ENCODE measurements at regions not wholly inside any gene's neighbourhood (a gene's known extent, or its start where the extent isn't known, plus 50 kb on each side); places are given as distances from the start of the nearest gene placed in this dataset.

DNA sequence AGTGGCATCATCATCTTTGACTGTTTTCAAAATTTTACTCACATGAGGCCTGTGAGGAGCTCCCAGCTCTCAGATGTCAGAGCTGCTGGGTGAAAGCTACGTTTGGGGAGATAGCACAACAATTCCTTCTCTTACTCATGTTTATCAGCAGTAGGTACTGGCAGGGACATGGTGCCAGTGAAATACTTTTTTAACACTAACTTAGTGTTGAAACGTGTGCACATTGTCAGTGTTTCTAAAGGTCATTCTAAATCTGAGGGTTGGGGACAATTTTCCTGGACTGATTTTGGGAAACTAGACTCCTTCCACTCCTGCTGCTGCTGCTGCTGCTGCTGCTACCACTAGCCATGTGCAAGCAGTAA is 487.4 kb downstream of the PDCD6IP start:
- no peaks in the 10 kb centered on the region for H3K9me3 Mint-ChIP-seq
- H3K27me3 Mint-ChIP-seq = no peaks in the 10 kb centered on the region
- no peaks in the 10 kb centered on the region for H3K4me1 Mint-ChIP-seq (ENCODE audit: low read depth)
- H3K36me3 Mint-ChIP-seq (ENCODE audit: low read depth) = no peaks in the 10 kb centered on the region
- H3K27ac Mint-ChIP-seq = no peak overlapping the region
- no peak overlapping the region for H3K4me3 Mint-ChIP-seq

DNA sequence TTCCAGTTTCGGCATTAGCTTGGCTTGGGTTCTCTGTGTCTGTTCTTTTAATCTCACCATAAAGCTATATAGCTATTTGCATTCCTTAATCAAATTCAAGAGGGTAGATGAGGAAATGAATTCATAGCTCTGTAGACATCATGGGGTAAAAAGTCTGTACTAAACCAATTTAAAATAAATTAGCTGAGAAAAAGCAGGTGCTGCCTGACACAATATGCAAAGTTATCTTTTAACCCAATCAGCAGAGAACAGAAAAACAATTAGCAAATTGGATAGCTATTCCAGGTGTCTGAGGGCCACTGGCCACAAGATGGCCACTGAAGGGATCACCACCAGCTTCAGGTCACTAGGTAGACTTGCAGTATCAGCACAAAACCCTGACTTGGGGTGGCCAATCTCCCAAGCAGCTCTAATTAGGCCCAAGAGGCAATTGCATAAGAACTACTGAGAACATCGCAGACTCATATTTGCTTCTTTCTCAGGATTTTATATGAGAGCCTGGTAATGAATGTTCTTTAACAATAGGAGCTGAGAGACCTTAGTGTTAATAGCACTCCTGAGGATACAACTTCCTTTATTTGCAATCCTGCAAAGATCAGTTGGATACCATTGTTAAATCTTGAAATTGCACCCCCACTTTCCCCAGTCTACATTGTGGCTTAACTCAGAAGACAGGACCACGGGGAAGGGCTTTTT is 494.3 kb downstream of the PDCD6IP start:
- H3K4me3 Mint-ChIP-seq = no peak overlapping the region
- no peaks in the 10 kb centered on the region for H3K4me1 Mint-ChIP-seq (ENCODE audit: low read depth)
- no peaks in the 10 kb centered on the region for H3K9me3 Mint-ChIP-seq
- no peaks in the 10 kb centered on the region for H3K27me3 Mint-ChIP-seq
- no peaks in the 10 kb centered on the region for H3K36me3 Mint-ChIP-seq (ENCODE audit: low read depth)
- no peak overlapping the region for H3K27ac Mint-ChIP-seq

DNA sequence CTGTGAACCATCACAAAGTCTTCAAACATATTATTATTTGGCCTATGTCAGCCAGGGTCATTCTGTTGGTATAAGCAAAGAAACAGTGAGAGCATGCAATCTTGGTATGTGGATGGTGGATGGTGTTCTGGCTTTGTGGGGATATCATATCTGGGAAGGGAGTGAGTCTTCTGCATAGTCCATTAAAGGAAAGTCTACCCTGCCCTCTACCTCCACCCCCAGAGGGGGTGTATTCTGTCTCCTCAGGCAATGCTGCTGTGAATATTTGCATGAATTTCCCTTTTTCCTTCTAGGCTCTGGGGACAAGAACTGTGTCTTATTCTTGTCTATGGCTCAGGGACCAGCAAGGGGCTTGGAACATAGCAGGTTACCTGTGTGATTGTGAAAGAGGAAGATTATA is 495.8 kb downstream of the PDCD6IP start:
- no peaks in the 10 kb centered on the region for H3K9me3 Mint-ChIP-seq
- no peaks in the 10 kb centered on the region for H3K36me3 Mint-ChIP-seq (ENCODE audit: low read depth)
- no peak overlapping the region for H3K4me3 Mint-ChIP-seq
- H3K4me1 Mint-ChIP-seq (ENCODE audit: low read depth) = no peaks in the 10 kb centered on the region
- H3K27me3 Mint-ChIP-seq = peaks cover 4% of the 10 kb centered on the region
- H3K27ac Mint-ChIP-seq = no peak overlapping the region

DNA sequence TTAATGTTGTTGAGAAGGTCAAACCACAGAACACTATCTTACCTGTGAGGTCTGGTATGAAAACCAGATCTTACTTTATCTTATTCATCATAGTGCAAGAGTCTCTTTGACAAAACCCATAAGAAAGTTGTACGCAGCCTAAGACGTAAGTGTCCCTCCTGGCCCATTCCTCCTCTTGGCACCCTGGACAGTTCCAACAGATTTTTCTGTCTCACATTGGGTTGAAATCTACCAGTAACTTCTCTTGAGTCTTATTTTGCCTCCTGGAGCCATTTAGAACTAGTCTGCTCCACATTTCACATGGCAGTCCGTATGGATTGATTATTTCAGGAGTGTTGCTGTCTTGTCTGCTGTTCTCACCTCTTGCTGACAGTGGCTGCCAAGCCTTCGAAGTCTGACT is 498.4 kb downstream of the PDCD6IP start:
- no peak overlapping the region for H3K27ac Mint-ChIP-seq
- no peak overlapping the region for H3K4me3 Mint-ChIP-seq
- H3K9me3 Mint-ChIP-seq = no peaks in the 10 kb centered on the region
- H3K36me3 Mint-ChIP-seq (ENCODE audit: low read depth) = no peaks in the 10 kb centered on the region
- H3K27me3 Mint-ChIP-seq = peaks cover 4% of the 10 kb centered on the region
- H3K4me1 Mint-ChIP-seq (ENCODE audit: low read depth) = no peaks in the 10 kb centered on the region

DNA sequence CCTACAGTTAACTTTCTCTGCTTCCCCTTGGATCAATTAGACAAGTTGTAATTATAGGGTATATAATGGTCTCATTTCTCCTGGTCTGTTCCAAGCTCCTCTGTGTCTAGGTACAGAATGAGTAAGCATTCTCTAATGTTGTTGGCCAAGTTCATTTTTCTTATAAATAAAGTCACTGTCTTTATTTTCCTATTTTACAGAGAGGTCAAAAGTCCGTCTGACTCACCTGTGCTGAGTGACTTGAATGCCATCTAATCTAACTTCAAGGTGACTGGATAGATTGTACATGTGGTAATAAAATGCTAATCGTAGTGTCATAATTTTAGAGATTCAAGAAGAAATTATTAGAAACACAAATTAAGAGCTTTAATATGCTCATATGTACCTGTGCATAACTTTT is 500.2 kb downstream of the PDCD6IP start:
- Mint-ChIP-seq H3K36me3 (ENCODE audit: low read depth) (no peaks in the 10 kb centered on the region), H3K27me3 (peaks cover 7% of the 10 kb centered on the region), H3K27ac (no peak overlapping the region), H3K9me3 (no peaks in the 10 kb centered on the region), H3K4me1 (ENCODE audit: low read depth) (no peaks in the 10 kb centered on the region), H3K4me3 (no peak overlapping the region)

DNA sequence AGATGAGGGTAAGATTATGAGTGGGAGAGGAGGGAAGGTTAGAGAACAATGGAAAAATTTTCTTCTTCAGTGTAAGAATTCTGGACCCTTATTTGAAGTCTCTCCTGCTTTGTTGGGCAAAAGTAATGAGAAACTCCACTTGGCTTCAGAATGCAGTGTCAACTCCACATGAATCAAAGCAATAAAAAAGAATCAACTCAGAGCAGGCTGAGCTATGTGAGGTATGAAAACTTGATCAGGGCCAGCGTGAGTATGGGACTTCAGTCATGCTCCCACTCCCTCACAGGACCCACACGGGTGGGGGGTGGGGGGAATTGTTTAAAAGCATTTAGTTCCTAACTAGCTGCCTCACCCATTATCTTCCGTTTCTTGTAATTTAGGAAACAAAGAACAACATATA is 502.2 kb downstream of the PDCD6IP start:
- Mint-ChIP-seq H3K4me3 (no peak overlapping the region), H3K27ac (no peak overlapping the region), H3K9me3 (no peaks in the 10 kb centered on the region), H3K27me3 (peaks cover 14% of the 10 kb centered on the region), H3K36me3 (ENCODE audit: low read depth) (no peaks in the 10 kb centered on the region), H3K4me1 (ENCODE audit: low read depth) (no peaks in the 10 kb centered on the region)

DNA sequence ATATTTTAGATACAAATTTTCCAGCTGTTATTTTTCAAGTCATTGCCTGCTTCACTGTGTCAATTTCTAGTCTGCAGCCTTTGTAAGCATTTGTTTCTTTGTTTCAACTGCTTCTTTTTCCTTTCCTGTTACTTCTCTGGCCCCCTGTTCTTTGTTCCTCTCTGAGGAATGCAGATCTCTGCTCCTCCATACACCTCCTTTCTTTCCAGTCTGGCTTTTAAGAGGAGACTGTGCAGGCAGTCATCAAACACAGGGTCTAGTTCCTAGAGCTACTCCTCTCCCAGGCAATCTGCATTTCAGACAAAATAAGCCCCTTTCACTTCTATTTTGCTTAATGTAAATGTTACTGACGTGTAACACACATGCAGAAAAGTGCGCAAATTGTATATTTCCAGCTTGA is 502.9 kb downstream of the PDCD6IP start:
- no peak overlapping the region for H3K27ac Mint-ChIP-seq
- H3K9me3 Mint-ChIP-seq = no peaks in the 10 kb centered on the region

DNA sequence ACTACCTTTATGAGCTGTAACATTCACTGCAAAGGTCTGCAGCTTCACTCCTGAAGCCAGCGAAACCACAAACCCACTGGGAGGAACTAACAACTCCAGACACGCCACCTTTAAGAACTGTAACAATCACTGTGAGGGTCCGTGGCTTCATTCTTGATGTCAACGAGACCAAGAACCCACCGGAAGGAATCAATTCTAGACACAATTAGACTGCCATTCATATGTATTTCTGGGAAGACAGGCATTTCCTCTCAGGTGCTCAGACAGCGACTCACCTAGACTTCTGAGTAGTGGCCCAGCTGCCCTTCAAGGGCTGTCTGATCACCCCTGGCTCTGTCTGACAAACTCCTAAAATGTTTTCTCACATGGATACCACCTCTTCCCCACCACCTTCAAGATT is 506.8 kb downstream of the PDCD6IP start:
- Mint-ChIP-seq H3K4me3 (no peak overlapping the region), H3K9me3 (peaks cover 3% of the 10 kb centered on the region), H3K36me3 (ENCODE audit: low read depth) (no peaks in the 10 kb centered on the region), H3K4me1 (ENCODE audit: low read depth) (no peaks in the 10 kb centered on the region), H3K27me3 (peaks cover 10% of the 10 kb centered on the region), H3K27ac (no peak overlapping the region)

More for the DNA sequence above, 502.9 kb downstream of the PDCD6IP start:
- Mint-ChIP-seq H3K27me3 (peaks cover 14% of the 10 kb centered on the region), H3K4me3 (no peak overlapping the region), H3K36me3 (ENCODE audit: low read depth) (no peaks in the 10 kb centered on the region), H3K4me1 (ENCODE audit: low read depth) (no peaks in the 10 kb centered on the region)

DNA sequence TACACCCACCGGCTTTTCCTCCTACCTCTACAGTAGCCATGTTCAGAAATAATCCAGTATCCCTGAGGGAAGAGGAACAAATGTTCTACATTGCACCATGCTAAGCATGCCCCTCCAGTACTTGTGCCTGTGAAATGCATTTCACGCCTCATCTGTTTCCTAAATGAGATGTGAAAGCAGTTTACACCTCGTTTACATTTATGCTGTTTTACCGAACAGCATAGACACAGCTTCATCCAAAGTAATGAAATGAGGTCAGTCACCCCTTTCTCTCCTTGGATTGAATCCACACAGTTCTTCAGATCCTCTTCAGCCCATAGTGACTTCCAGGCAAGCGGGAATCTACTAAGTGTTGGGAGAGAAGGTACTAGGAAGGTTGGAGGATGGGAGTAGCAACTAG is 514.3 kb downstream of the PDCD6IP start:
- H3K27ac Mint-ChIP-seq = no peak overlapping the region
- peaks cover 8% of the 10 kb centered on the region for H3K9me3 Mint-ChIP-seq
- no peaks in the 10 kb centered on the region for H3K4me1 Mint-ChIP-seq (ENCODE audit: low read depth)
- no peaks in the 10 kb centered on the region for H3K27me3 Mint-ChIP-seq
- no peak overlapping the region for H3K4me3 Mint-ChIP-seq
- no peaks in the 10 kb centered on the region for H3K36me3 Mint-ChIP-seq (ENCODE audit: low read depth)

DNA sequence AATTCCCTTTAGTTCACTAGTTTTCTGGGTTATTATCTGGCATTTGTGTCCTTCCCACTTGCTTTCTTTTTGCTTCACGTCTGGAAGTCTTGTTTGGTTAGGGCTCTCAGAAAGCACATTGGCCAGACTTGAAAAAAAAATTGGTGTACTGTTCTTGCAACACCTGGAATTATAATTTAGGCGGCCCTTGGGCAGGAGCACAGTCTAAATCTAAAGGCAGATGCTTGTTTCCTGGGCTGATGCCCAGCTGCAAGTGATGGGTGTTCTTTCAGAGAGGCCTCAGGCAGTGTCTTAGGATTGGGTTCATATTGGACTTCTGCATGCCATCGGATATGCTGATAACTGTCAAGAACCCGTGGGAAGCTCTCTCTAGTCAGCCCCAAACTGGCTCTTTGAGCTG is 521.5 kb downstream of the PDCD6IP start:
- no peak overlapping the region for H3K4me3 Mint-ChIP-seq
- no peaks in the 10 kb centered on the region for H3K4me1 Mint-ChIP-seq (ENCODE audit: low read depth)
- H3K36me3 Mint-ChIP-seq (ENCODE audit: low read depth) = no peaks in the 10 kb centered on the region
- H3K9me3 Mint-ChIP-seq = peaks cover 11% of the 10 kb centered on the region
- H3K27ac Mint-ChIP-seq = no peak overlapping the region
- no peaks in the 10 kb centered on the region for H3K27me3 Mint-ChIP-seq

DNA sequence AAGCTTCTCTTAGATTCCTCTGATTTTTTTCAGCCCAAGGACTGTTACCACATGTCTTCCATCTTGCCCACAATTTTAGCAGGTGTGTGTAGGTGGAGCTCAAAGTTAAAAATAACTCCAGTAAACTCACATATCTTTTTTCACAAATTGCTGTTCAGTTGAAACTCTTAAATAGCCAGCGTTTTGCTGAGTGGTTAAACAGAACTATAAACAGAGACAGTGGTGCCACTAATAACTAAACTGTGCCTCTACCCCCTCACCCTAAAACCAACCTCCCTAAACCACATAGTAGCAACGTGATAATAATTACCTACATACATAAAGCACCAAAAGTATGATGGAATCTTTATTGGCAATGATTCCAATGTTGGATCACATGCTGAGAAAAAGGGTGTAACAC is 525.1 kb downstream of the PDCD6IP start:
- H3K36me3 Mint-ChIP-seq (ENCODE audit: low read depth) = no peaks in the 10 kb centered on the region
- no peaks in the 10 kb centered on the region for H3K27me3 Mint-ChIP-seq
- H3K4me3 Mint-ChIP-seq = no peak overlapping the region
- no peaks in the 10 kb centered on the region for H3K9me3 Mint-ChIP-seq
- no peak overlapping the region for H3K27ac Mint-ChIP-seq
- H3K4me1 Mint-ChIP-seq (ENCODE audit: low read depth) = no peaks in the 10 kb centered on the region

DNA sequence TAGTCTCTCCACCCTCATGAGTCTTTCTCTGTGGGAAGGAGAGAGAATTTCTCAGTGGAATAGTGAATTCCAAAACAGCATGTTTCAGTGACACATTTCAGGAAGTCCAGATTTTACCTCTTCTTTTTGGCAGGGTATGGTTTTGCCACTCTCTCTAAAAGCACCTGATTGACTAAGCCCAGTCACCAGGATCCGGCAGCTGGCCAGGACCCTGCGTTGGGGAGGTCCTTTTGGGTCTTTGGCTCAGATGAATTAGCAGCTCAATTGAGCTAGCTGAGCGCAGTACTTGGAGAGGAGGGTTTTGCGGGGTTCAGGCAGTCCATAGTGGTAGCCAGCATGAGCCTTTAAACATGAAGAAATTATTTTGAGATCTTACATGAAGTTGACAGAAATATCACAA is 548.2 kb downstream of the PDCD6IP start:
- no peaks in the 10 kb centered on the region for H3K4me1 Mint-ChIP-seq (ENCODE audit: low read depth)
- no peaks in the 10 kb centered on the region for H3K27me3 Mint-ChIP-seq
- H3K4me3 Mint-ChIP-seq = no peak overlapping the region
- H3K9me3 Mint-ChIP-seq = no peaks in the 10 kb centered on the region
- H3K27ac Mint-ChIP-seq = no peak overlapping the region
- H3K36me3 Mint-ChIP-seq (ENCODE audit: low read depth) = no peaks in the 10 kb centered on the region

DNA sequence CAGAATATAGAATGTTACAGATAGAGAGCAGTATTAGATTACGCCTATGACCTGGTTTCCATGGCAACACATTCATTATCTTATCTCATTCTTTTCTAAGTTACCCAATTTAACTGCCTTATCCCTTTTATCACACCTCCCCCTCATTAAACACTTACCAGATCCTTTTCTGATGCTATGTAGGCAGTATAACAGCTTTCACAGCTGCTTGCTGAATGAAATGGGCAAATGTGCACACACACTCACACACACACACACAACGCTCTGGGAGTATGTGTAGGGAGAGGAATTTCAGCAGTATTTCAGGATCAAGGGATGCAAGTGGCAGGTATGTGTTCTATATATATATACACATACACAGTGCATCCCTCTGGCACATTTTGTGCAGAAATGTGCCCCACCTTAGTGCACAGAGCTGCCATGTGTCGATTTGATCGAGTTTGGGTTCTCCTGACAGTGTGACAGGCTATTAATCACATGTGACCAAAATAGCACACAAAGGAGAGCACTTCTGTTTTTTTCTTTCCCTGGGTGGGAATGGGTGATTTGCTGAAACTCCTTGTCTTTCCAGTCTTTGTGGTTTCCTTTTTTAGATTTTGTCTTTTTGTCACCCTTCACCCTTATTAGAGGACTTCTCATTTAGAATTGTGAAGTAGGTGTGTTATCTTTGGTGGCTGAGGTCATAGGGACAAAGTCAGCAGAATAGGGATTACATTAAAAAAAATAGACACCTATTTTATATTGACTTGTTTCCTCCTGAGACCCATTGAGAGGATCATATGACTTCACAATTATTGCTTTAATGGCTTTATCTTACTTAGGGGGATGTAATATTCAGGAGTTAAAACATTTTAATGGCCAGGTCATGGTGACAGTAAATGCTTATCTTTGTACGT is 553.7 kb downstream of the PDCD6IP start:
- Mint-ChIP-seq H3K4me1 (ENCODE audit: low read depth) (no peaks in the 10 kb centered on the region), H3K27ac (no peak overlapping the region), H3K27me3 (no peaks in the 10 kb centered on the region), H3K36me3 (ENCODE audit: low read depth) (no peaks in the 10 kb centered on the region), H3K9me3 (no peaks in the 10 kb centered on the region), H3K4me3 (no peak overlapping the region)

DNA sequence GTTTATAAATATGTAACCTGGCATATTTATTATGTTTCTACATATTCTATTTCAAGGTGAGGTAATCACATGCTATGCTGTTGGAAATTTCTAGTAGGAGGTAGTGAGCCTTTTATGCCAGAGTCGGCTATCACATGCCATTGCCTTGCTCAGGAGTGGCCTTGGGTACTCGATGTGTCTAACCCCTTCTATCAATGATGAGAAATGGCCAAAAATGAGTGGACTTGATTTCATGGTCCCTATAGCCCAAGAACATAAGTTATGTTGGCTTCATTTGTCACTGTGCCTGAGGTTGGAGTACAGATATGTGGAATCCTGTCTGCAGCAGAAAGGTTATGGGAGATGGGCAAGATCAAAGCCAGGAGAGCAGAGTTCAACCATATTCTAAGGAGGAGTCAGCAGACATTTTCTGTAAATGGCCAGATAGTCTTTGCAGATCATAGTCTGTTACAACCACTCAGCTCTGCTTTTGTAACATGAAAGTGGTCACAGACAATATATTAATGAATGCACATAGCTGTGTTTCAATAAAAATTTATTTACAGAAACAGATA is 554.4 kb downstream of the PDCD6IP start:
- Mint-ChIP-seq H3K9me3 (no peaks in the 10 kb centered on the region), H3K4me1 (ENCODE audit: low read depth) (no peaks in the 10 kb centered on the region), H3K27ac (no peak overlapping the region), H3K36me3 (ENCODE audit: low read depth) (no peaks in the 10 kb centered on the region), H3K27me3 (no peaks in the 10 kb centered on the region), H3K4me3 (no peak overlapping the region)

DNA sequence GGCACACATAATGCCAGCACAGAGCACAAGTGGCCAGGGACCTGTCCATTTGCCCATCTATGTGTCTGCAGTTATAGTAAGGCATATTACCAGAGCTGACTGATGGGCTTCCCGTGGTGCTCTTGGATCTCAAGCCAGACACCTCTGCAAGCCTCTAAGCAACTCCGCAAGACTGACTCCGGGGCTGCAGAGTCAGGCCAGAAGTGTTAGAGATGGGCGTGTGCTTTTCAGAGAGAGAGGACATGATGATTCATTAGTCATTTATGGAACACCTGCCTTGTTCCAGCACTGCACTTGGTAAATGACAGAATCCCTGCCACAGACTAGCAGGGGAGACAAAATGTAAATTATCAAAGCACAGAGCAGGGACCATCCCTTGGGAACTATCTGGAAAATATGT is 559.0 kb downstream of the PDCD6IP start:
- Mint-ChIP-seq H3K36me3 (ENCODE audit: low read depth) (no peaks in the 10 kb centered on the region), H3K4me1 (ENCODE audit: low read depth) (peaks cover 4% of the 10 kb centered on the region), H3K27me3 (no peaks in the 10 kb centered on the region), H3K27ac (no peak overlapping the region), H3K4me3 (no peak overlapping the region), H3K9me3 (no peaks in the 10 kb centered on the region)

Data from stimulated activated naive CD8-positive, alpha-beta T cell treated with anti-CD3 and anti-CD28 coated beads, Interleukin-15, Interleukin-2, amounts not matched to agents 100 ng/mL and 50 ng/mL, for 24 hours (primary cell).